GM19328 (cell line): ENCODE measurements at regions not wholly inside any gene's neighbourhood (a gene's known extent, or its start where the extent isn't known, plus 50 kb on each side); places are given as distances from the start of the nearest gene placed in this dataset.

Experiments
- ATAC-seq: cut with Tn5 transposase; IDR thresholded peaks from one replicate; pipeline ENCODE4 v1.9.1; 2021; ENCODE audit warnings: mild to moderate bottlenecking, moderate library complexity; ENCODE audit not compliant: unreplicated experiment

DNA sequence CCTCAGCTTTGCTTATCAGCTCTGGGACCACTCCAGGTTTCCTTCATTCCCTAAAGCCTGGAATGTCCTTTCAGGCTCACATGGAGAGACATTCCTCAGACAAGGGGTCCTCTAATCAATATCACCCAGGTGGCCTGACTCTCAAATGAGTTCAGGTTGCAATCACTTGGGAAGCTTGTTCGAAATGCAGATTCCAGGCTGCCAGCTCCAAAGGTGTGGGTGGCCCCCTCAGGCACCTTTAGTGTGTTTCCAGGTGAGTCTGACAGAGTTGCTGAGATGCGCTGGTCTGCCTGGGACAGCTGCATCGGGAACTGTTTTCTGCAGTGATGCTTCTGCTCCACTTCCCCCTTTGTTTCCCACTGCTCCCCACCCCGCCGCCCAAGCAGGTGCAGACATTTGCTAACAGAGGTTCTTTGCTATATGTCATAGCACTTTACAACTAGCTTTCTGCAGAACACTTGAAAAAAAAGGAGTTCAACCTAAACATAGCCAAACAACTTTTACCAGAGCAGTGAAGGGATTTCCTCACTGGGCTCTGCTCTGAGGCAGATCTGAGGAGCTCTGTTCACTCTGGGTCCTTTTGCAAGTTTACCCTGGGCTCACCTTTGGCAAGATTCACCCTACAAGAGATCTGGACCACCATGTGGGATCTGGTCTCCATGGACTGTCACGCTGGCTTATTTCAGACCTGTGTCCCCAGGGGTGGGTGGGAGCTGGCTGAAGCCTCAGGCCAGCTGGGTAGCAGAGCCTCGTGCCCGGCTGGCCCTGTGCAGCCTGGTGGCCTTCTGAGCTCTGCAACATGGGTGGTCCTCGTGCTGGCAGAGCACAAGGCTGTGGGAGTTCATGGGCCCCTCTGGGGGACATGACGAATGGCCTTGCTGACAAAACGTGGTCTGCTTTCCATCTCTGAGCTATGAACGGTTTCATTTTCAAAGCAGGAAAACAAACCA is 539.6 kb downstream of the CCDC171 start:
- ATAC-seq = no peak

DNA sequence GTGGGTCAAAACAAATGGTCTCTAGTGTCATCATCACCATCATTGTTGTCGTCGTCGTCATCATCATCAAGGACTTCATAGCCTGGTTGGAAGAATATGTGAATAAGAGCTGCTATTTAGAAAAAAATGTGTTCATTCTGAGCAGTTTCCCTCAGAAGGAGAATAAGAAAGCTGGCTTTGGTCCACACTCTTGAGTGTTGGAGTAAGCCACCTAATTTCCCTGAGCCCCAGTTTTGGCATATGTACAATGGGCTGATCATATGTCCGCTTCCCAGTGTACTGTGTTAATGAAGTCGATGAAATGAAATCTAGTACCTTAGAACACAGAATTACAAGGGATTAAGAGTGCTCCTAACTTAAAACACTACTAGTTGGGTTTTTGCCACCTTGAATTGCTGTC is 545.5 kb downstream of the CCDC171 start:
- no peak for ATAC-seq

DNA sequence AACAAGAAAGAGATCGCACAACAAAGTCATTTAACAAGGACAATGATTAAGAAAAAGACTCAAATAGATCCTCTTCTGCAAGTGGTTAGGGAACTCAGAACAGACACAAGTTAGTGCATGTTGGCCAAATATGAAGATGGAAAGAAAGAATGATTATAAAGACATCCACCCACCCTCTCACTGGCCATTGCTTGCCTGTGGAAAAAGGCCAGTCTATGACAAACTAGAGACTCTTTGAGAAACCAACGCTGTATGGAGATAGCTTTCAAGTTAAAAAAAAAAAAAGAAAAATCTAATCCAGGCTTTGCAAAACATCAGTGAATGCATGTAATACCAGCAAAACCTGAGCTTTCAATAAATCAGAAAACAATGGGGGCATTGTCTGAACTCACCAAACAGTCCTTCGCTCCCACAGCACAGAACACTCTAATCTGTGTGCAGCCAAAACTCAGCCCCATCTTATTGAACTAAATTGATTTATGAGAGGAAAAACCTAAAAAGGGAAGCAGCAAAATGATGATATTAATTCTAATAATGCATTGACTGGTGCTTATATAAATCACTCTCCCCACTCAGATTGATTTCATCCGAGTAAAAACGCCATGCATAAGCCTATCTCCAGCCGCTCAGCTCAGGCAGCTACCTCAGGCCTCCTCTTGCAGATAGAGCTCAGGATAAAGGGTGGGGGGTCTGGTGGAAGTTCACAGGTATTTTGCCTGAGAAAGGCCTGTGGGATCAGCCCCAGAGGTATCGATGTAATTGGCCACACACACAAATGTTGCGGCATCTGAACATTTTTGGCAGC is 547.1 kb downstream of the CCDC171 start:
- ATAC-seq = no peak

DNA sequence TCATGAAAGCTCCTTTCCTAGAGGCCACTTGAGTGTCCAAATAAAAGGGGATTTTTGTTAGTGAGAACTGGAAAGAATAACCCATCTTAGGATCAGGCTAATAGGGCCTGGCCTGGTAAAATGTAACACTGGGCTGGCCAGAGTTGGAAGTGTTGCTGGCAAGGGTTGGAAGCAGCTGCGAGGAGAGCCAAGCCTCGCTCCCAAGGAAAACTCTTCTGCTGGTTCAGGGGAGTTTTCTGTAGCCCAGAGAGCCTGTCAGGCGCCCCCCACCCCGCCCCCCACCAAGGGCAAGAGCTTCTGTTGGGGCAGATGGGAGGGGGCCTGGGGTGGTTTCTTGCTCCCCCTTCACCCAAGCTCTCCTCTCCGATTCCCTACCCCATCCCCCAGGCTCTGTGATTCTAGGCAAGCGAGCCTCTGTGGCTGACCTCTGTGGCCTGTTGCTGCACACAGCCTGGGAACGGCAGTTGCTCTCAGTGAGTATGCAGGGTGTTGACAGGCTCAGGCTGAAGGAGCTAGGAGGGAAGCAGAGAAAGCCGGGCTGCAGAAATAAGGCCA is 547.8 kb downstream of the CCDC171 start:
- ATAC-seq = no peak

DNA sequence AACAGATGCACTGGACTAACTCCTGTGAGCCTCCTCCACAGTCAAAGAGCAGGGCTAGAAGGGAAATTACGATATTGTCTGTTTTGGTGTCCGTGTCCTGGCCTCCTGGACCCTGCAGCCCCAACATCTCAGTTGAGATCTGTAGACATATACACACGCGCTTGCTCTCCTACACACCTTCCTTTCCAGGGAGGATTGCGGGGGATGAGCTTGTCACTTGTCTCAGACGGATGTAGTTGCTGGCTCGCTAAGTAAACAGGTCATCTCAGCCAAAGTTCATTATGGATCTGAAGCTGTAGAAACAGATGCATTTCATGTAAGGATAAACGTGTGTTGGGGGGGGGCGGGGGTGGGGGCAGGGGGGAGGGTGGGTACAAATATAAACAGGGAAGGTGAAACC is 549.3 kb downstream of the CCDC171 start:
- no peak for ATAC-seq

DNA sequence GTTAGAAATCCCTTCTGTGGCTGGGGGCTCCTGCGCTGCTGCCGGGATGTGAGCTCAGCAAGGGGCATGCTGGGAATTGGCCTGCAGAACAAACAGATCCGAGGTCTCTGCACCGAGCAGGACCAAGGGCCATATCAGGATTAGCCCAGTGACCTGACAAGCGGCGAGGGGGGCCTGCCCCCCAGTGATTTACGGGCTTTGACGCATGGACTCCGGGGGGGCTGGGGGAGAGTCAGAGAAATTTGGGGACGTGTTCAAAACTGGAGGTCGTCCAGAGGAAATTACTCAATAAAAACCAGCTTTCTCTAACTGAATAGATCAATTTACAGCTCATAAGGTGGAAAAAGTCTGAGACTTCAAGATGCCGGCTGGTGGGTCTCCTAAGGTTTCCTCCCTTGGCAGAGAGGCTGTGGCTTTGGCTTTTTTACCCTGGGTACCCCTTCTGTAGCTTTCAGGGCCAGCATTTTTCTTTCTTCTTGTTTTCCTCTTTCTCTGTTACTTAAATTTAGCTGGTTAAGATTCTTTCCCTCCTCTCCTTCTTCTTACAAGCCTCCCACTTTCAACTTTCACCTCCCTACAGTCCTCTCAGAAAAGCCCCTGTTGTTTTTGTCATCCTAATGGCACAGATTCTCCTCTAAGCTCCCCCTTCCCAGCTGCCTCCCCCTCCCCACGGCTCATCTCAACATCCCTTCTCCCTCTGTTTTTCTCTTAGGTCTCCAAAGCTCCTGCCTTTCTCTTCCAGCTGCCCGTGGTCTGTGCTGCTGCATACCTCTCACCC is 551.0 kb downstream of the CCDC171 start:
- no peak for ATAC-seq

DNA sequence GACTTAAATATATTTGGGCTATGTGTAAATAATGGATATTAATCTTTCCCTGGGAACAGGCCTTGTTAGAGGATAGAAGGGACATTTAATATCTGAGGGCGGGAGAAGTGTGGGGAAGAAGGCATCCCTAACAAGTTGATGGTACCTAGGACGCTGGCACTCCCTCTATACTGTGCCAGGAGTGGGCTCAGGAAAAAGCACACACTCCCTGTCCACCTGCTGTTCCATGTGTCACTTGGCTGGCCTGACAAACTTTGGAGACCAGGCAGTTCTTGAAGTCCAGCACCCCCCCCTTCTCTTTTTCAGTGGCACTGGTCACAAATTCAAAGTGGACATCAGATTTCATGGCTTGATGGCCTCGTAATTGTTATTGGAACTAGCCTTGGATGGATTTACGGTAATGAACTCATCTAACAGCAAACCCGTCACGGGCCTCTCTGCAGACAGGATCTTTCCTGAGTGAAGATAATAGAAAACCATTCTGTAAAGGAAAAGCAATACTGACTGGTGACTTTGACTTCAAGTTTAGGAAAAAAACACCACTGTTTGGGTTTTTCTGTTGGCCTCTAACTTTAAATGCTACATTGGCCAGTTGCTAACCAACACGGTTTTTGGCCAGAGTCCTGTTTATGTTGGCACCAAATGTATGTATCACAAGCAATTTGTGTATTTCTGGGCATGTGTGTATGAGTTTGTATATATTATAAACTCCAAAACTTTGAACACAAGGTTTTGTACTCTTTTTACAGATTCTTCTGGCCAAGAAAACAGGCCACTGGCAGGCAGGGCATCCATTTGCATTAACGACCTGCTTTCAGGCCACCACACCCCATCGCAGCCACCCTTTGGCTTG is 552.6 kb downstream of the CCDC171 start:
- no peak for ATAC-seq

DNA sequence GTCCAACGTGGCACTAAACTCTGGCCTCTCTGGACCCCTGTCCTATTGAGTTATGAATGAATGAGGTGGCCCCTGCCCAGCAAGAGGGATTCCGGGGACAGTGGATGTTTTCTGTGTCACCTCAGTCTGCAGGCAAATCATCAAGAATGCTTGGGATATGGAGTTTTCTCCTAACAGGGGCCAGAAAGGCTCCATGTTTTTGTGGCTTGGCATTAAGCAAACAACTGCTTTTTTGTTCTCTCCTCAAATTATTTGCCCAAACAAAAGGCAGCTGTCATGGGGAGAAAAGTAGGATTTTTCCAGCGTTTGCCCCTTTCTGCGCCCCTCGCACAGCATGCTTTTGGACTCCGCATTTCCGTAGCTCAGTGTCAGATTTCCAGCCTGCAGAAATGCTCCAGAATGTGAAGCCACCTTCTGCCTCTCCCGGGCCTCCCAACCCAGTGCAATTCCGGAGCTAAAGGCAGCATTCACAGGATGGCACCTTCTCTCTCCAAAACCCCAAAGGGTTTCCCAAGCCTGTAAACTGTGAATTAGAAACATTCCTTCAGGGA is 553.3 kb downstream of the CCDC171 start:
- no peak for ATAC-seq

DNA sequence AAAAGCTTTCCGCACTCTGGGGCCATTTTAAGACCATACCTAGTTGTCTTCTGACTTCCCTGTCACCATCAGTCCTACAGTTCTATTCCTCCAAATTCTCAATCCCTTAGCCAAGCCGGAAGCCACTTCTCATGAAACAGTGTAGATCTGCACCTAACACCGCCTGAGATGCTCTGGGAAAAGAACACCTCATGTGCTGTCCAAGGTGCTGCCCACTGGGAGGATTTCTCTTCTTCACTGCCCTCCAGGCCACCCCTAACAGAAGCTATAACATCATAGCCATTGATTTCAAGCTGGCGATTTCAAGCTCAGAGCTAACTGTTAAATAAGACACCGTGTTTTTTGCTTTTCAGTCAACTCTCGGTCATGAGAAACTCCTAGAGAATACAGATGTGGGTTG is 559.3 kb downstream of the CCDC171 start:
- ATAC-seq = no peak

DNA sequence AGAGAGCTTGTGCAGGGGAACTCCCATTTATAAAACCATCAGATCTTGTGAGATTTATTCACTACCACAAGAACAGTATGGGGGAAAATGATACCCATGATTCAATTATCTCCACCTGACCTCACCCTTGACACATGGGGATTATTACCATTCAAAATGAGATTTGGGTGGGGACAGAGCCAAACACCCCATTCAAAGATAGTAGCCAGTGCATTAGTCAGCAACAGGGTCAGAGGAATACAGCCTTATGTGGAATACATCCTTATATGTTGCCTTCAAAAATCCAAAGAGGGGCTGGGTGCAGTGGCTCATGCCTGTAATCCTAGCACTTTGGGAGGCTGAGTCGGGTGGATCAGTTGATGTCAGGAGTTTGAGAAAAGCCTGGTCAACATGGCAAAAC is 563.2 kb downstream of the CCDC171 start:
- no peak for ATAC-seq

DNA sequence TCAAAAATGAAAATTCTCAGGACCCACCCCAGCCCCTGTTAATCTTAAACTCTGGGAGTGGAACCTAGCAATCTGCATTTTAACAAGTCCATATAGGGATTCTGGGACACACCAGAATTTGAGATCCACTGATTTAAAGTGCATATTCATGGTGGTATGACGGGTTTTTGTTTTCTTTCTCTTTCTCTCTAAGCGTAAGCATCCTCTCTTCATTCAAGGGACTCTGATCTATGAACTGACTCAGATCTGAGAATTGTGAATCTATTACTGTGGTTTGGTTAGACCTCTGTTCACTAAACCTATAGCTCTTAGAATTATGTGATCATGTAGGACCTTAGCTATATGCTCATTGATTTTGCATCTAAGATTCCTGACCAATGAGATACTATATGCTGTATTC is 565.2 kb downstream of the CCDC171 start:
- ATAC-seq = no peak

DNA sequence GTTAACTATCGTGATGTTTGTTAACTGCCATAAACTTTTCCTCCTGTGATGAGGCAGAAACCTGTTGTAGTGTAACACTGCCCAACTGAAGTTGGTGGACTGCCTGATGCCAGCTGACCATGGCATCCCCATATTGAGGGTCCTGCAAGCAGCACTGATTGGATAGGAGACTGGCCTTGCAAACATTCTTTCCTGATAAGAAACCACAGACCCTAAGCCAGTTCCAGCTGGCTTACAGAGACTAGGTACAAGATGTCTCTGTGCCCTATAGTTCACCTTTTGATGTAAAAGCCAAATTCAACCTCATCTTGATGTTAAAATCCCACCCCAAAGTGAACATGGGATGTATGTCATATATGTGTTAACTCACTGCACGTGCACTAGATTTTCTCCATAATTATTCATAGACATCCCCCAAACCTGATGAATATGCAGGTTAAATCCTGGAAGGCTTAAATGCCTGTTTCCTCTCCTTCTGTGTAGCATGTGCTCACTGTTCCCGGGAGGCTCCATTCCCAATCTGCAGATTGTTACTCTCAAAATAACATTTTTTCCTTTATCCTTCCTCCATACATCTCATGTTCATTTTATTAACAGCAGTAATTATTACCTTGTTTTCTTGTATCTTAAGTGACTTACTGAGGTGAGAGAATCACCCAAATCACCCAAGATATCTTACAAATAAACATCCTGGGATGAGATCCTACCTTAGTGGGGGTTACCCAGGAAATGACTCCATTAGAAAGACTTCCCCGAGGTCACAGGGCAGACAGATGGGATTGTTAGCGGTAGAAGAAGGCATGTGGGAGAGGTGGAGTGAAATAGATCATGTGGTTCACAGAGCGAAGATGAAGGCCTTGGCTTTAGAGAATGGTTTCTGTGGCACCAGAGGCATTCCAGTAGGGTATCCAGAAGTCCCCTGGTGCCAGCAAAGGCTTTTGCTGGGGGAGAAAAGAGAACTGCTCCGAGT is 566.7 kb downstream of the CCDC171 start:
- ATAC-seq = no peak

DNA sequence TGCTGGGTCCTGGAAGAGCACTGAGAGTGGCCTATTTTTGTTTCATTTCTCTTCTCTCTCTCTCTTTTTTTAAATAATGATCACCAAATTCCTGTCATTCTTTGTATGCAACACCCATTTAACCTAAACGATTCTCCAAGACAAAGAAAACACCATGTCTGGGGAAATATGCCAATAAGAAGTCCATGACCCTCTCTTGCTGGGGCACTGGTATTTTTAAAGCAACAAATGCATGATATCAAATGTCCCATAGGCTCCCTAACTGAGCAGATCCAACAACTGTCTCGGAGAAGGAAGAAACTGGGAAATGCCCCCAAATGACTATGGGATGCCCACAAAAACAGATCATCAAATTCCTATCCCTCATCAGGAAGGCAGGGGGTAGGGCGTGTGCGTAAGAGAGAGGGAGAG is 567.4 kb downstream of the CCDC171 start:
- ATAC-seq = no peak

DNA sequence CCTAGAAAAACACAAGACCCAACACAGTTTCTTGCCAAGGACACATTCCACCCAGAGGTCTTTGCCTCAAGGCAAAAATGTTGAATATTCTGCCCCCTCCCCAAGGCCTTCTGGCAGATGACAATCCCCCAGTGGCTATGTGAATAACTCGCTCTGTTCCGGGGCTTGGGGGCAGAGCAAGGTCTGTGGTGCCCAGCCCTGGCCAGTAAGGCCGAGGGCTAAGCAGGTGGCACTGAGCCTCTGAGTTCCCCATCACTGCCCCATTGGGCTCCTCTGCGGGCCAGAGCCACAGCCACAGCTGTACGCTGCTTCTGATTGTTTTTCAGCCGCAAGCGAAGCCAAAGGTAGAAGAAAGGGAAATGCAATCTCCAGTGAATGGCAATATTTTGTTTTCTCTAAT is 567.9 kb downstream of the CCDC171 start:
- no peak for ATAC-seq

DNA sequence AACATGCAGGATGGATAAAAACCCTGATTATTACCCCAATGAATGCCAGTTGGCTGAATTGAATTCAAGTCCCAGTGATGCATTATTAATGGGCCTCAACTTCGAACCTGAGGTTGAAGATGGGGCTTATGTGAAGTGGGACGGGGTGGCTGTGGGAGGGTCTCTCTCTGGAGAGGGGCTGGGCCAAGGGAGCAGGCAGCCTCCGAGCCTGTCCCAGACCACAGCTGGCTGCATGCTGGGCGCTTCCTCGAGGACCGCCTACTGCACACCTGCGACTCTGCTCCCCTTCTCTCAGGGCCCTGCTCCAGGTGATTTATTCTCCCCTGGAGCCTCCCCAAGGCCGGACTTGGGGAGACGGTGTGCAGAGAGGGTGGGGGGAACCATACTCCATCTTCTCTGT is 568.3 kb downstream of the CCDC171 start:
- no peak for ATAC-seq

DNA sequence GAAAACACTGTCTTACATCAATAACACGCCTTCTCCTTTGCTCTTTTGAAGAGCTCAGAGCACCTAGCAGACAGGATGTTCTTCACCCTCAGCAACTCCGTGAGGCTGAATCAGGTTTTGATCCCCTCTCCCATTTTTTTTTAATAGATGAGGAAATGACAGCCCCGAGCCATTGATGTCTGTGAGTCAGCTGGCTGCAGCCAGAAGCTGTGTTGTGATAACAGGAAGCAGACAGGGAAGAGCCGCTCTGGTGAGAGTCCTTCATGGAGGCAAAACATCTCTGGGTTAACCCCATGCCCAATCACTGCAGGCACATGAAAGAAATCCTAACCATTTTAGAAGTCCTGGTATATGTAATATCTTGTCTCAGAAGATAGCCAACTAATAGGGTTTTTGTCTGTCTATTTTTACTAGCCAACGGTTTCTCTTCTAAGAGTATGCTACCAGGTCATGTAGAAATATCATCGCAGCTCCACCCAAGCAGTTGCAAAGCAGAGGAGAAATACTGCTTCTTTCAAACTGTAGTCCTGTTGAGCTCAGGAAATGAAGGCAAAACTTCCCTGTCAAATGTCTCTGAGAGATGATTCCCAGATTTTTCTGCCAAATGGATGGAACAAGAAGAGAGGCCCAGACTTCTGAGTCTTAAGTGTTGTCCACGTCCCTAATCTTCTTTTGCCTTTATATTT is 568.9 kb downstream of the CCDC171 start:
- ATAC-seq = no peak

DNA sequence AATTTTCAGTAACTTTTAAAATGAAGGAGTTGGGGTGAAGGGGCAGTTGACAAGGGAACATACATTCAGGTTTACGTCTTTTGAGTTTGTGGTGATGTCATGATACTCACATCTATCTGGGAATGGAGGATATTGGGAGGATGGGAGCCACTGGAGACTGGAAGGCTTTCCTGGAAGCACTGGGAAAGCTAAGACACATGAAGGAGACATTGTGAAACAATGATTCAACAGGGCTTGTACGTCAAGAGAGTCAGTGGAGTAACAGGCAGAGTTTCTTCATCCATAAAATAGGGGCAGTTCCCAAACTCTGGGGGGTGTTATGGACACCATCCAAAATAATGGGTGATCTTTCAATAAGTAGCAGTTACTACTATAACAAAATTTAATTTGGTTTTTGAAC is 572.8 kb downstream of the CCDC171 start:
- ATAC-seq = no peak

DNA sequence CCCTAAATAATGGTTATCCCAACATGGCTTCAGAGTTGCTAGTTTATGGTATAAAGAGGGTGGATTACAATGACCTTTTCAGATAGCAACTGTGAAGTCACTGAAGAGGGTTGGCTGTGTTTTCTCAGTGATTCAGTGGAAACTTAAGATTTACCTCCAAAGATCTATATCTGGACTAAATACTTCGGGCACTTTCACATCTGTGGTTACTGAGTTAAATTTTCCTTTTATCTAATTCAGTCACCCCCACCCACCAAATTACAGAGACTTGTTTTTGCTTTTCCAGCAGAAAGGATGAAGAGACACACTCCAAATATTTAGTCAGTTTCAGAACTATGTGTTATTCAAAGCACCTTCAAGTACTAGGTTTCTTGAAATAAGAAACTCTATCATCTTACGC is 573.2 kb downstream of the CCDC171 start:
- ATAC-seq = no peak
